ENCODE measurements at regions not wholly inside any gene's neighbourhood (a gene's known extent, or its start where the extent isn't known, plus 50 kb on each side); places are given as distances from the start of the nearest gene placed in this dataset.
"Not testable (repeated sequence)": the region's sequence is repeated elsewhere in the genome, so short reads cannot be mapped to it uniquely, and the experiment has no call there.

- POLR2A ChIA-PET, result no interaction called here
- no peak overlapping the region for H3K27ac ChIP-seq (ENCODE audit: insufficient read depth in 1 of 2, low read depth in 1 of 2, low read length in 2 of 2, poor library complexity in 1 of 2, severe bottlenecking in 2 of 2)
- no peak for DNase-seq
- no peaks in the 10 kb centered on the region for H3K27me3 ChIP-seq (replicated peaks in 2 of 5; ENCODE audit: control insufficient read depth in 4 of 5, insufficient read depth in 5 of 5, low read length in 4 of 5)
- H3K9me3 ChIP-seq (ENCODE audit: control extremely low read depth in 1 of 5, control insufficient read depth in 4 of 5, insufficient read depth in 2 of 5, low read depth in 1 of 5, low read length in 4 of 5), result no peaks in the 10 kb centered on the region
- no peaks in the 10 kb centered on the region for H3K4me1 ChIP-seq (ENCODE audit: control extremely low read depth in 1 of 4, control insufficient read depth in 4 of 4, insufficient read depth in 4 of 4, low read length in 3 of 4)
- H3K4me3 ChIP-seq (ENCODE audit: control insufficient read depth in 1 of 7, extremely low read depth in 1 of 7, insufficient read depth in 4 of 7, low read depth in 2 of 7, low read length in 6 of 7), result no peak overlapping the region
- H3K36me3 ChIP-seq (ENCODE audit: control insufficient read depth in 4 of 4, insufficient read depth in 4 of 4, low read length in 3 of 4), result no peaks in the 10 kb centered on the region
- CTCF ChIA-PET, result no interaction called here
These were observed 362.7 kb downstream of the CPS1 start for GRCh38 chr2:210919128-210919527.

- no peaks in the 10 kb centered on the region for H3K36me3 ChIP-seq (ENCODE audit: control insufficient read depth in 4 of 4, insufficient read depth in 4 of 4, low read length in 3 of 4)
- no CpG with 5 or more reads among the region's 1 CpG for WGBS (ENCODE audit: insufficient coverage)
- no peaks in the 10 kb centered on the region for H3K27me3 ChIP-seq (replicated peaks in 2 of 5; ENCODE audit: control insufficient read depth in 4 of 5, insufficient read depth in 5 of 5, low read length in 4 of 5)
- H3K9me3 ChIP-seq (ENCODE audit: control extremely low read depth in 1 of 5, control insufficient read depth in 4 of 5, insufficient read depth in 2 of 5, low read depth in 1 of 5, low read length in 4 of 5), result no peaks in the 10 kb centered on the region
- no peak overlapping the region for H3K27ac ChIP-seq (ENCODE audit: insufficient read depth in 1 of 2, low read depth in 1 of 2, low read length in 2 of 2, poor library complexity in 1 of 2, severe bottlenecking in 2 of 2)
- no peak for DNase-seq
- ChIA-PET POLR2A (no interaction called here), CTCF (no interaction called here)
- H3K4me1 ChIP-seq (ENCODE audit: control extremely low read depth in 1 of 4, control insufficient read depth in 4 of 4, insufficient read depth in 4 of 4, low read length in 3 of 4), result no peaks in the 10 kb centered on the region
- H3K4me3 ChIP-seq (ENCODE audit: control insufficient read depth in 1 of 7, extremely low read depth in 1 of 7, insufficient read depth in 4 of 7, low read depth in 2 of 7, low read length in 6 of 7), result no peak overlapping the region
These were observed 366.0 kb downstream of the CPS1 start for GRCh38 chr2:210922419-210922818.

GRCh38 chr2:210928714-210929113 is 372.3 kb downstream of the CPS1 start:
- POLR2A ChIA-PET, result no interaction called here

GRCh38 chr2:210938228-210938627 is 381.8 kb downstream of the CPS1 start:
- H3K36me3 ChIP-seq (ENCODE audit: control insufficient read depth in 4 of 4, insufficient read depth in 4 of 4, low read length in 3 of 4), result no peaks in the 10 kb centered on the region
- DNase-seq, result no peak
- ChIA-PET CTCF (no interaction called here), POLR2A (no interaction called here)
- no peaks in the 10 kb centered on the region for H3K9me3 ChIP-seq (ENCODE audit: control extremely low read depth in 1 of 5, control insufficient read depth in 4 of 5, insufficient read depth in 2 of 5, low read depth in 1 of 5, low read length in 4 of 5)
- WGBS (ENCODE audit: insufficient coverage), result 100% methylated on average over 3 of the region's 3 CpGs
- no peaks in the 10 kb centered on the region for H3K4me1 ChIP-seq (ENCODE audit: control extremely low read depth in 1 of 4, control insufficient read depth in 4 of 4, insufficient read depth in 4 of 4, low read length in 3 of 4)
- H3K27me3 ChIP-seq (replicated peaks in 2 of 5; ENCODE audit: control insufficient read depth in 4 of 5, insufficient read depth in 5 of 5, low read length in 4 of 5), result no peaks in the 10 kb centered on the region
- H3K4me3 ChIP-seq (ENCODE audit: control insufficient read depth in 1 of 7, extremely low read depth in 1 of 7, insufficient read depth in 4 of 7, low read depth in 2 of 7, low read length in 6 of 7), result no peak overlapping the region
- no peak overlapping the region for H3K27ac ChIP-seq (ENCODE audit: insufficient read depth in 1 of 2, low read depth in 1 of 2, low read length in 2 of 2, poor library complexity in 1 of 2, severe bottlenecking in 2 of 2)

More at GRCh38 chr2:210928714-210929113, 372.3 kb downstream of the CPS1 start:
- WGBS (ENCODE audit: insufficient coverage), result 83% methylated on average over 2 of the region's 2 CpGs
- Histone ChIP-seq H3K36me3 (ENCODE audit: control insufficient read depth in 4 of 4, insufficient read depth in 4 of 4, low read length in 3 of 4) (no peaks in the 10 kb centered on the region), H3K9me3 (ENCODE audit: control extremely low read depth in 1 of 5, control insufficient read depth in 4 of 5, insufficient read depth in 2 of 5, low read depth in 1 of 5, low read length in 4 of 5) (no peaks in the 10 kb centered on the region), H3K4me1 (ENCODE audit: control extremely low read depth in 1 of 4, control insufficient read depth in 4 of 4, insufficient read depth in 4 of 4, low read length in 3 of 4) (no peaks in the 10 kb centered on the region), H3K27ac (ENCODE audit: insufficient read depth in 1 of 2, low read depth in 1 of 2, low read length in 2 of 2, poor library complexity in 1 of 2, severe bottlenecking in 2 of 2) (no peak overlapping the region), H3K27me3 (replicated peaks in 2 of 5; ENCODE audit: control insufficient read depth in 4 of 5, insufficient read depth in 5 of 5, low read length in 4 of 5) (no peaks in the 10 kb centered on the region), H3K4me3 (ENCODE audit: control insufficient read depth in 1 of 7, extremely low read depth in 1 of 7, insufficient read depth in 4 of 7, low read depth in 2 of 7, low read length in 6 of 7) (no peak overlapping the region)
- DNase-seq, result no peak
- CTCF ChIA-PET, result no interaction called here

- Histone ChIP-seq H3K36me3 (ENCODE audit: control insufficient read depth in 4 of 4, insufficient read depth in 4 of 4, low read length in 3 of 4) (no peaks in the 10 kb centered on the region), H3K4me3 (ENCODE audit: control insufficient read depth in 1 of 7, extremely low read depth in 1 of 7, insufficient read depth in 4 of 7, low read depth in 2 of 7, low read length in 6 of 7) (no peak overlapping the region), H3K4me1 (ENCODE audit: control extremely low read depth in 1 of 4, control insufficient read depth in 4 of 4, insufficient read depth in 4 of 4, low read length in 3 of 4) (no peaks in the 10 kb centered on the region), H3K27me3 (replicated peaks in 2 of 5; ENCODE audit: control insufficient read depth in 4 of 5, insufficient read depth in 5 of 5, low read length in 4 of 5) (no peaks in the 10 kb centered on the region), H3K27ac (ENCODE audit: insufficient read depth in 1 of 2, low read depth in 1 of 2, low read length in 2 of 2, poor library complexity in 1 of 2, severe bottlenecking in 2 of 2) (no peak overlapping the region), H3K9me3 (ENCODE audit: control extremely low read depth in 1 of 5, control insufficient read depth in 4 of 5, insufficient read depth in 2 of 5, low read depth in 1 of 5, low read length in 4 of 5) (no peaks in the 10 kb centered on the region)
- POLR2A ChIA-PET, result no interaction called here
- WGBS (ENCODE audit: insufficient coverage), result no CpG with 5 or more reads among the region's 2 CpGs
- DNase-seq, result no peak
- CTCF ChIA-PET, result no interaction called here
These were observed 390.0 kb downstream of the CPS1 start for GRCh38 chr2:210946395-210946794.

GRCh38 chr2:210950434-210951060 is 394.1 kb downstream of the CPS1 start:
- CTCF ChIA-PET; H3K4me3 ChIP-seq (ENCODE audit: control insufficient read depth in 1 of 7, extremely low read depth in 1 of 7, insufficient read depth in 4 of 7, low read depth in 2 of 7, low read length in 6 of 7); H3K27me3 ChIP-seq (replicated peaks in 2 of 5; ENCODE audit: control insufficient read depth in 4 of 5, insufficient read depth in 5 of 5, low read length in 4 of 5); DNase-seq; H3K36me3 ChIP-seq (ENCODE audit: control insufficient read depth in 4 of 4, insufficient read depth in 4 of 4, low read length in 3 of 4); H3K4me1 ChIP-seq (ENCODE audit: control extremely low read depth in 1 of 4, control insufficient read depth in 4 of 4, insufficient read depth in 4 of 4, low read length in 3 of 4); H3K9me3 ChIP-seq (ENCODE audit: control extremely low read depth in 1 of 5, control insufficient read depth in 4 of 5, insufficient read depth in 2 of 5, low read depth in 1 of 5, low read length in 4 of 5); H3K27ac ChIP-seq (ENCODE audit: insufficient read depth in 1 of 2, low read depth in 1 of 2, low read length in 2 of 2, poor library complexity in 1 of 2, severe bottlenecking in 2 of 2); POLR2A ChIA-PET: not testable (repeated sequence)
- 95% methylated on average over 24 of the region's 41 CpGs for WGBS (ENCODE audit: insufficient coverage)

GRCh38 chr2:210954386-210954907 is 398.0 kb downstream of the CPS1 start:
- H3K27ac ChIP-seq (ENCODE audit: insufficient read depth in 1 of 2, low read depth in 1 of 2, low read length in 2 of 2, poor library complexity in 1 of 2, severe bottlenecking in 2 of 2), result no peak overlapping the region
- DNase-seq, result no peak
- H3K4me1 ChIP-seq (ENCODE audit: control extremely low read depth in 1 of 4, control insufficient read depth in 4 of 4, insufficient read depth in 4 of 4, low read length in 3 of 4), result no peaks in the 10 kb centered on the region
- no peak overlapping the region for H3K4me3 ChIP-seq (ENCODE audit: control insufficient read depth in 1 of 7, extremely low read depth in 1 of 7, insufficient read depth in 4 of 7, low read depth in 2 of 7, low read length in 6 of 7)
- 100% methylated on average over 1 of the region's 2 CpGs for WGBS (ENCODE audit: insufficient coverage)
- H3K36me3 ChIP-seq (ENCODE audit: control insufficient read depth in 4 of 4, insufficient read depth in 4 of 4, low read length in 3 of 4), result no peaks in the 10 kb centered on the region
- H3K27me3 ChIP-seq (replicated peaks in 2 of 5; ENCODE audit: control insufficient read depth in 4 of 5, insufficient read depth in 5 of 5, low read length in 4 of 5), result no peaks in the 10 kb centered on the region
- CTCF ChIA-PET, result no interaction called here
- POLR2A ChIA-PET, result no interaction called here
- no peaks in the 10 kb centered on the region for H3K9me3 ChIP-seq (ENCODE audit: control extremely low read depth in 1 of 5, control insufficient read depth in 4 of 5, insufficient read depth in 2 of 5, low read depth in 1 of 5, low read length in 4 of 5)

All from common myeloid progenitor, CD34-positive (primary cell).